BLaER1 (cell line): ENCODE measurements at regions not wholly inside any gene's neighbourhood (a gene's known extent, or its start where the extent isn't known, plus 50 kb on each side); places are given as distances from the start of the nearest gene placed in this dataset.
"Not testable (repeated sequence)": the region's sequence is repeated elsewhere in the genome, so short reads cannot be mapped to it uniquely, and the experiment has no call there.

Source experiments
- H3K27ac ChIP-seq: shearing (Covaris generic); formaldehyde crosslinking; 2 replicates; pipeline ENCODE4 v1.8.1; 2022
- H3K27me3 ChIP-seq: shearing (Covaris generic); formaldehyde crosslinking; 2 replicates; pipeline ENCODE4 v1.8.1; 2022
- H3K36me3 ChIP-seq: shearing (Covaris generic); formaldehyde crosslinking; 2 replicates; pipeline ENCODE4 v1.8.1; 2022
- H3K4me1 ChIP-seq: shearing (Covaris generic); formaldehyde crosslinking; 2 replicates; pipeline ENCODE4 v1.8.1; 2022
- H3K4me2 ChIP-seq: shearing (Covaris generic); formaldehyde crosslinking; 2 replicates; pipeline ENCODE4 v1.8.1; 2022
- H3K4me3 ChIP-seq: shearing (Covaris generic); formaldehyde crosslinking; 2 replicates; pipeline ENCODE4 v1.8.1; 2022
- H3K9ac ChIP-seq: shearing (Covaris generic); formaldehyde crosslinking; 2 replicates; pipeline ENCODE4 v1.8.1; 2022
- H3K9me3 ChIP-seq: shearing (Covaris generic); formaldehyde crosslinking; 2 replicates; pipeline ENCODE4 v1.8.1; 2022
- H4K20me1 ChIP-seq: shearing (Covaris generic); formaldehyde crosslinking; 2 replicates; pipeline ENCODE4 v1.8.1; 2022
- Cebpa-rat ChIP-seq: shearing (Covaris generic); IDR thresholded peaks from 2 replicates; pipeline ENCODE4 v1.8.1; 2022

- no peak overlapping the region for H3K9ac ChIP-seq
- no peaks in the 10 kb centered on the region for H3K4me1 ChIP-seq
- H3K9me3 ChIP-seq: no peaks in the 10 kb centered on the region
- TF ChIP-seq Cebpa-rat: no peak
- H3K4me2 ChIP-seq: no peak overlapping the region
- no peak overlapping the region for H3K27ac ChIP-seq
- H3K36me3 ChIP-seq: no peaks in the 10 kb centered on the region
- no peaks in the 10 kb centered on the region for H4K20me1 ChIP-seq
- no peaks in the 10 kb centered on the region for H3K27me3 ChIP-seq
- H3K4me3 ChIP-seq: no peak overlapping the region
Observed at GRCh38 chr3:158026236-158026635, 80.0 kb downstream of the SHOX2 start.

DNA sequence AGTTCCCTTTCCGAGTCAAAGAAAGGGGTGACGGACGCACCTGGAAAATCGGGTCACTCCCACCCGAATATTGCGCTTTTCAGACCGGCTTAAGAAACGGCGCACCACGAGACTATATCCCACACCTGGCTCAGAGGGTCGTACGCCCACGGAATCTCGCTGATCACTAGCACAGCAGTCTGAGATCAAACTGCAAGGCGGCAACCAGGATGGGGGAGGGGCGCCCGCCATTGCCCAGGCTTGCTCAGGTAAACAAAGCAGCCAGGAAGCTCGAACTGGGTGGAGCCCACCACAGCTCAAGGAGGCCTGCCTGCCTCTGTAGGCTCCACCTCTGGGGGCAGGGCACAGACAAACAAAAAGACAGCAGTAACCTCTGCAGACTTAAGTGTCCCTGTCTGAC is 86.3 kb downstream of the SHOX2 start:
- H3K4me3 ChIP-seq, H3K4me2 ChIP-seq, H3K36me3 ChIP-seq, H3K27ac ChIP-seq, H4K20me1 ChIP-seq, H3K4me1 ChIP-seq, H3K9me3 ChIP-seq, H3K27me3 ChIP-seq, H3K9ac ChIP-seq: not testable (repeated sequence)

- H3K4me2 ChIP-seq: no peak overlapping the region
- no peak overlapping the region for H3K27ac ChIP-seq
- TF ChIP-seq Cebpa-rat: no peak
- no peak overlapping the region for H3K9ac ChIP-seq
- no peaks in the 10 kb centered on the region for H3K9me3 ChIP-seq
- no peak overlapping the region for H3K4me3 ChIP-seq
- H3K36me3 ChIP-seq: no peaks in the 10 kb centered on the region
- H3K27me3 ChIP-seq: no peaks in the 10 kb centered on the region
- H4K20me1 ChIP-seq: no peaks in the 10 kb centered on the region
- H3K4me1 ChIP-seq: no peaks in the 10 kb centered on the region
Observed at GRCh38 chr3:158018462-158018861, 87.8 kb downstream of the SHOX2 start.

DNA sequence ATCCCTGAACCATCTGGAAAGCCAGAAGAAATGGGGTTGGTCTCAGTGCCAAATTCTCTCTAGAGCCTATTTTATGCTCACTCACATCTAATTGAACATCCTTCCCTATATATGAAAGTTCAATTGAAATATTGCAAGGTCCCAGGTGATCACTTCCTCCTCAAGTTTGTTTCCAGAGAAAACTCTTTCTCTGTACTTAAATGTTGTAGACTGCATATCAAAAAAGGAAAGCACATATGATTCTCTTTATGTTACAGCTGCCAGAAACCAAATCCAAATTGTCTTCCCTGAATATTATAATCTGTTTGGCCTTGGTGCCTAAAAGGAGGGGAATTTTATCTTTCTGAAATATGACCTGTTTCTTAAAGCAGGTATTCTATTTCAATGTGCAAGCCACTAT is 93.3 kb downstream of the SHOX2 start:
- no peak overlapping the region for H3K27ac ChIP-seq
- no peaks in the 10 kb centered on the region for H3K36me3 ChIP-seq
- no peak overlapping the region for H3K9ac ChIP-seq
- TF ChIP-seq Cebpa-rat: no peak
- no peaks in the 10 kb centered on the region for H3K4me1 ChIP-seq
- H3K9me3 ChIP-seq: peaks cover 20% of the 10 kb centered on the region
- no peaks in the 10 kb centered on the region for H4K20me1 ChIP-seq
- H3K4me2 ChIP-seq: no peak overlapping the region
- no peak overlapping the region for H3K4me3 ChIP-seq
- no peaks in the 10 kb centered on the region for H3K27me3 ChIP-seq

- no peaks in the 10 kb centered on the region for H4K20me1 ChIP-seq
Observed at GRCh38 chr3:158005391-158006100, 100.7 kb downstream of the SHOX2 start.

DNA sequence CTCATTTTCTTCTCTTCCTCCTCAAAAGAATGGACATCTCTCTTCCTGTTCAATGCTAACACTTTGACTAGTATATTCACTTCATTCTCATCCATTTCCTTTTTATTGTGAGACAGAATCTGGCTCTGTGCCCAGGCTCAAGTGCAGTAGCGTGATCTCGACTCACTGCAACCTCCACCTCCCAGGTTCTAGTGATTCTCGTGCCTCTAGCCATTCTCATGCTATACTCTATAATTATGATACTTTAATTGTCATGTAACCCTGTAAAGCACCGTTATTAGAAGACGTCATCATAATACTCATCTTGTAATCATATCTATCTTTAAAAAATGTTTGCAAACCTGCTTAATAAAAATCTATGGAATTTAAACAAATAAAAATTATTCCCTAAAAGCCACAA is 107.0 kb downstream of the SHOX2 start:
- no peak overlapping the region for H3K27ac ChIP-seq
- no peaks in the 10 kb centered on the region for H4K20me1 ChIP-seq
- H3K9ac ChIP-seq: no peak overlapping the region
- no peak overlapping the region for H3K4me3 ChIP-seq
- H3K4me2 ChIP-seq: no peak overlapping the region
- H3K36me3 ChIP-seq: no peaks in the 10 kb centered on the region
- peaks cover 11% of the 10 kb centered on the region; the same call in 1 of the 2 replicates for H3K9me3 ChIP-seq
- TF ChIP-seq Cebpa-rat: no peak
- no peaks in the 10 kb centered on the region for H3K4me1 ChIP-seq
- no peaks in the 10 kb centered on the region for H3K27me3 ChIP-seq

More at GRCh38 chr3:158005391-158006100, 100.7 kb downstream of the SHOX2 start:
- Histone ChIP-seq H3K27ac (no peak overlapping the region), H3K4me3 (no peak overlapping the region), H3K9ac (no peak overlapping the region), H3K4me2 (no peak overlapping the region), H3K27me3 (no peaks in the 10 kb centered on the region), H3K4me1 (no peaks in the 10 kb centered on the region), H3K9me3 (peaks cover 13% of the 10 kb centered on the region), H3K36me3 (no peaks in the 10 kb centered on the region)
- no peak for TF ChIP-seq Cebpa-rat

DNA sequence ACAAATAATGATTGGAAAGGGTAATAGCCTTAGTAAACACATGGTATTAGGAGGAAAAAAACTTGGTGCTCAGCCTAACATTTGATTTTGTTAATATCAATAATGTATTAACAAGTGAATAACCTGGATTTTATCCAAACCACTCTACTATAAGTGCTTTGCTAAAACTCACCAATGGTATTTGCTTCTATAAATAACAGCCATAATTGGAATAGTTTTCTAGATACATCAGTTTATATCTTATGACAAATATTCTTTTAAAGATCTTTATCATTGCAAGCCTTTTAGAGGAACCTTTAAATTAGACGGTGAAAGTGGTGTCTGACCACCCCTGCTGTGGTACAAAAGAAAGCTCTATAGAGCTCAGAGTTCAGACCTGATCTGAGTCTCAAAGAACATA is 123.9 kb downstream of the SHOX2 start:
- Histone ChIP-seq H3K9ac (no peak overlapping the region), H3K36me3 (no peaks in the 10 kb centered on the region), H3K4me3 (no peak overlapping the region), H3K4me2 (no peak overlapping the region), H3K27me3 (no peaks in the 10 kb centered on the region), H3K4me1 (no peaks in the 10 kb centered on the region), H3K9me3 (no peaks in the 10 kb centered on the region), H3K27ac (no peak overlapping the region), H4K20me1 (no peaks in the 10 kb centered on the region)
- no peak for TF ChIP-seq Cebpa-rat

- no peaks in the 10 kb centered on the region for H3K4me1 ChIP-seq
- no peak overlapping the region for H3K27ac ChIP-seq
- H3K4me2 ChIP-seq: no peak overlapping the region
- H3K9me3 ChIP-seq: no peaks in the 10 kb centered on the region
- no peaks in the 10 kb centered on the region for H4K20me1 ChIP-seq
- no peak for TF ChIP-seq Cebpa-rat
- H3K4me3 ChIP-seq: no peak overlapping the region
- no peak overlapping the region for H3K9ac ChIP-seq
- H3K27me3 ChIP-seq: no peaks in the 10 kb centered on the region
- H3K36me3 ChIP-seq: no peaks in the 10 kb centered on the region
Observed at GRCh38 chr3:157981819-157982218, 124.4 kb downstream of the SHOX2 start.

- H3K36me3 ChIP-seq: no peaks in the 10 kb centered on the region
- no peak overlapping the region for H3K27ac ChIP-seq
- H4K20me1 ChIP-seq: no peaks in the 10 kb centered on the region
- no peaks in the 10 kb centered on the region for H3K9me3 ChIP-seq
- no peak overlapping the region for H3K4me2 ChIP-seq
- no peaks in the 10 kb centered on the region for H3K4me1 ChIP-seq
- no peaks in the 10 kb centered on the region for H3K27me3 ChIP-seq
- H3K4me3 ChIP-seq: no peak overlapping the region
- no peak overlapping the region for H3K9ac ChIP-seq
- no peak for TF ChIP-seq Cebpa-rat
Observed at GRCh38 chr3:157979022-157979421, 127.2 kb downstream of the SHOX2 start.

GRCh38 chr3:157961665-157962064 is 144.6 kb downstream of the SHOX2 start:
- Histone ChIP-seq H3K4me1 (no peaks in the 10 kb centered on the region), H3K27ac (no peak overlapping the region), H3K9ac (no peak overlapping the region), H3K27me3 (no peaks in the 10 kb centered on the region), H3K4me2 (no peak overlapping the region), H3K36me3 (no peaks in the 10 kb centered on the region), H3K4me3 (no peak overlapping the region), H3K9me3 (no peaks in the 10 kb centered on the region), H4K20me1 (no peaks in the 10 kb centered on the region)
- TF ChIP-seq Cebpa-rat: no peak

DNA sequence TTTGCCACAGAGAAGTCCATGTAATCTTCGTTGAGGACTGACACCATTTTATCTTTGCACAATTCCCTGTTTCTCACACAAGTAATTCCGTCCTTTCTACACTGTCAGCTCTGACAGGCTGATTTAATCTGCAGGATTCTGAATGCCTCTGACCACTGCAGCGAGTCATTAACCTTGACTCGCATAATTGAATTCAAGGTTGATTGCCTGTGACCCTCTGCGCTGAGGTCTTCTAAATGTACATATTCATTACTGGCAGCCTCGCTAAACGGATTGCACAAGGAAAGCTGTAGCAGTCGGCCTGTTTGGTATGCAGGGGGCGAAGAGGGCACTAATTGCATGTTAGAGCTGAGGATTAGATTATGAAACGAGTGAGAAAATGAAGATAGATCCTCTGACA is 147.8 kb downstream of the SHOX2 start:
- H3K9ac ChIP-seq: no peak overlapping the region
- H3K36me3 ChIP-seq: no peaks in the 10 kb centered on the region
- no peaks in the 10 kb centered on the region for H3K9me3 ChIP-seq
- H3K4me2 ChIP-seq: no peak overlapping the region
- no peak overlapping the region for H3K27ac ChIP-seq
- no peak for TF ChIP-seq Cebpa-rat
- H3K4me3 ChIP-seq: no peak overlapping the region
- H3K4me1 ChIP-seq: no peaks in the 10 kb centered on the region
- H3K27me3 ChIP-seq: no peaks in the 10 kb centered on the region
- H4K20me1 ChIP-seq: no peaks in the 10 kb centered on the region
